Left lung (tissue), 4 donors: ENCODE measurements at regions not wholly inside any gene's neighbourhood (a gene's known extent, or its start where the extent isn't known, plus 50 kb on each side); places are given as distances from the start of the nearest gene placed in this dataset.
A peak's percentile ranks its signal among the peaks of the same experiment; 100 is the strongest.

ENCODE experiments used
- ATAC-seq: fragments of 200-7000 bp; cut with Tn5 transposase; one replicate; pipeline ENCODE4 v1.9.1; 2020; ENCODE audit warnings: moderate library complexity
- DNase-seq, 4 donors: peaks; one replicate each; pipeline ENCODE4 v3.0.0-alpha.2; 2013 to 2020
- H3K27ac ChIP-seq, 2 donors: fragments of 200-600 bp; sonication (generic) in 1 of 2; one replicate each; pipeline versions ENCODE4 v1.5.0 to v1.8.0; 2020 to 2021
- H3K27me3 ChIP-seq, 2 donors: fragments of 200-600 bp; sonication (generic) in 1 of 2; one replicate each; pipeline versions ENCODE4 v1.5.0 to v1.8.0; 2020 to 2021
- H3K36me3 ChIP-seq, 2 donors: fragments of 200-600 bp; sonication (generic) in 1 of 2; one replicate each; pipeline versions ENCODE4 v1.5.0 to v1.8.0; 2020 to 2021
- H3K4me1 ChIP-seq, 2 donors: fragments of 200-600 bp; one replicate each; pipeline ENCODE4 v1.8.0; 2021
- H3K4me3 ChIP-seq, 2 donors: fragments of 200-600 bp; sonication (generic) in 1 of 2; one replicate each; pipeline versions ENCODE4 v1.5.0 to v1.8.0; 2020 to 2021; ENCODE audit warnings: mild to moderate bottlenecking in 1 of 2
- H3K9me3 ChIP-seq, 2 donors: fragments of 200-600 bp; sonication (generic) in 1 of 2; one replicate each; pipeline versions ENCODE4 v1.5.0 to v1.8.0; 2020 to 2021
- intact Hi-C, 2 donors: fragments of 100-400 bp; cut with DNase I; formaldehyde crosslinking; loops; one replicate each; pipeline versions ENCODE4 v1.11.2 to v1.14.2; 2022
- TF ChIP-seq, protein P1 (sequence below), 2 donors: fragments of 200-600 bp; sonication (generic) in 1 of 2; IDR thresholded peaks; one replicate each; pipeline versions ENCODE4 v1.5.0 to v1.8.0; 2021; ENCODE audit warnings: antibody characterized with exemption in 2 of 2
- donor health status: DM: no; HTN: yes; CAD: no.
- donor health status: DM: no; HTN: no; CAD: no.

DNA sequence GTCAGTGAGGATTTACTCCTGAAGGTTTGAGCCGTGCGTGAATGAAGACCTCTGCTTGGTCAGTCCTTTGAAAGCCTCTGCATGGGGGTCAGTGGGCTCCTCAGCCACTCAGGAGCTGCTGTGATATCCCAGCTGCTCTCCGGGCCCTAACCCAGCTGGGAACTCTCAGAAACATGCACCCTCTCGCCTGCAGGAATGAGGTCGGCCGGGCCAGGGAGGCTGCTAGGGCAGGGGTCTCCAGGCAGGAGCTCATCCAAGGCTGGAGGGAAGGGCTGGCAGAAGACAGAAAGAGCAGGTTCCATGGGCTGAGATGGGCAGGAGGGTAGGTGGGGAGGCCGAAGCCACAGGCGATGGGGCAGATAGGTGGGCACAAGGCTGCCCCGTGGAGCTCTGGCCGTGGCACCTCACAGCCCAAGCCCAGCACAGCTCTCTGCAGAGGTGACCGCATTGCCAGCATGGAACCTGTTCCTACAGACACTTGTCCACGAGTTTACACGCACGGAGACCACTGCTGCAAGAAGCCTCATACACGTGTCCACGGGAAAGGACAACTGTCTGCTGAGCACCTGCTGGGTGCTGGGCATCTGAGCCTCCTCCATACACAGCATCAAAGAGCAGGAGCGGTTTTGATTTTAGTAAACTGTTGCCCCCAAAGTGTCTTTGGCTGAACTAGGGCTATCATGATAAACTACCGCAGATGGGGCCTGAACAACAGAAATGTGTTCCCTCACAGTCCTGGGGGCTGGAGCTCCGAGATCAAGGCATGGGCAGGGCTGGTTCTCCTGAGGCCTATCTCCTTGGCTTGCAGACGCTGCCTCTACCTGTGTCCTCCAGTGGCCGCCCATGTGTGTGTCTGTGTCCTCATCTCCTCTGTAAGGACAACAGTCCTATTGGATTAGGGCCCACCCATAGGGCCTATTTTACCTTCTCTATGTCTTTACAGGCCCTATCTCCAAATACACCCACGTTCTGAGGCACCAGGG is 85.2 kb upstream of the ADAMTS2 start:
- peak in 1 of 4 donors; percentile 62 for DNase-seq
- Histone ChIP-seq H3K4me1 (no peaks in the 10 kb centered on the region), H3K27me3 (no peaks in the 10 kb centered on the region), H3K27ac (no peak overlapping the region), H3K36me3 (no peaks in the 10 kb centered on the region), H3K4me3 (no peak overlapping the region), H3K9me3 (peaks cover 0 to 10% of the 10 kb centered on the region in 2 donors)
- no peak for ATAC-seq
- TF ChIP-seq, protein P1, sequence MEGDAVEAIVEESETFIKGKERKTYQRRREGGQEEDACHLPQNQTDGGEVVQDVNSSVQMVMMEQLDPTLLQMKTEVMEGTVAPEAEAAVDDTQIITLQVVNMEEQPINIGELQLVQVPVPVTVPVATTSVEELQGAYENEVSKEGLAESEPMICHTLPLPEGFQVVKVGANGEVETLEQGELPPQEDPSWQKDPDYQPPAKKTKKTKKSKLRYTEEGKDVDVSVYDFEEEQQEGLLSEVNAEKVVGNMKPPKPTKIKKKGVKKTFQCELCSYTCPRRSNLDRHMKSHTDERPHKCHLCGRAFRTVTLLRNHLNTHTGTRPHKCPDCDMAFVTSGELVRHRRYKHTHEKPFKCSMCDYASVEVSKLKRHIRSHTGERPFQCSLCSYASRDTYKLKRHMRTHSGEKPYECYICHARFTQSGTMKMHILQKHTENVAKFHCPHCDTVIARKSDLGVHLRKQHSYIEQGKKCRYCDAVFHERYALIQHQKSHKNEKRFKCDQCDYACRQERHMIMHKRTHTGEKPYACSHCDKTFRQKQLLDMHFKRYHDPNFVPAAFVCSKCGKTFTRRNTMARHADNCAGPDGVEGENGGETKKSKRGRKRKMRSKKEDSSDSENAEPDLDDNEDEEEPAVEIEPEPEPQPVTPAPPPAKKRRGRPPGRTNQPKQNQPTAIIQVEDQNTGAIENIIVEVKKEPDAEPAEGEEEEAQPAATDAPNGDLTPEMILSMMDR (IDR thresholded peaks at IDR 0.05): no peak
- intact Hi-C loops: no loop called here

DNA sequence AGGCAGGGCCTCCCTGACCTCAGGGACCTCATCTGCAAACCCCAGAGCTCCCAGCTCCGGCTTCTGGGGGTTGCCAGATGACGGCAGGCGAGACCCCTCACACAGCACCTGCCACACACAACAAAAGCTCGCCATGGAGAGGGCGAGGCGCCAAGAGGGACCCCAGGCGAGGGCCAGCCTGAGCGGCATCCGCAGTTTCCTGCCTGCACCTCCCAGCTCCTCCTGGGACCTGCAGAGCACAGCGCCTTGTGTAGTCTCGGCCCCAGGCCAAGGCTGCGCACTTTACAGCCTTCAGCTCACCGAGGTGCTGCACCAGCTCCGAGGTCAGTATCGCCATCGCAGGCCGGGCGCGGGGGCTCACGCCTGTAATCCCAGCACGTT is 82.4 kb upstream of the ADAMTS2 start:
- DNase-seq (no peak), ATAC-seq (no peak)
- Histone ChIP-seq H3K36me3 (no peaks in the 10 kb centered on the region), H3K27ac (no peak overlapping the region), H3K9me3 (peaks cover 0 to 3% of the 10 kb centered on the region in 2 donors), H3K4me3 (no peak overlapping the region), H3K27me3 (peaks cover 0 to 3% of the 10 kb centered on the region in 2 donors), H3K4me1 (no peaks in the 10 kb centered on the region)
- TF ChIP-seq, protein P1 (IDR thresholded peaks at IDR 0.05): no peak
- intact Hi-C loops: no loop called here

DNA sequence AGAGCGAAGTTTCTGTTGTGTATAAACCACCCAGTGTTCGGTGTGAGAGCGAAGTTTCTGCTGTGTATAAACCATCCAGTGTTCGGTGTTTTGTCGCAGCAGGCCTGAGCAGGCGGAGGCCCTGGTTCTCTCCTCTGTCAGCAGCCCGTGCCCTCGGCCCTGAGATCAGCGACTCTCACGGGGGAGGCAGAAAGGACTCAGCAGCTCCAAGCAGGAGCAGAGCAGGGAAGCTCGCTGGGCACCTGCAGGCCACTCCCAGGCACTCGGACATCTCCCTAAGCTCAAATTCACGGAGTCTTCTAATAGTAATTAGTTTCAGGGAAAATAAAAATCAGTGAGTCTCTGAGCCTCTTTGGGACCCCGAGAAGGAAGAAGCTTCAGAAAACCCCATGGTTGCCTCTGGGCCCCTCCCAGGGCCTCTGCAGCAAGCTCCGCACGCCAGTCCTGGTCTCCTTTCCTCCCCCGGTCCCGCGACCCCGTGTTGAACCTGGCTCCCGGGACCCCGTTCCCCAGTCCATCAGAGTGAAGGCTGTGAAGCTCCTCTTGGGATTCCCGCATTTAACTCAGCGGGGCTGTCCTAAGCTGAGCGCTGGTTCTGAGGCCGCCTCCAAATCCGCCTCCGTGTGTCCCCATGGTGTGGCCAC is 81.9 kb upstream of the ADAMTS2 start:
- H3K9me3 ChIP-seq: peaks cover 0 to 3% of the 10 kb centered on the region in 2 donors
- no peaks in the 10 kb centered on the region for H3K4me1 ChIP-seq
- no peak overlapping the region for H3K27ac ChIP-seq
- no peak overlapping the region for H3K4me3 ChIP-seq
- ATAC-seq: no peak
- H3K36me3 ChIP-seq: no peaks in the 10 kb centered on the region
- peaks cover 0 to 7% of the 10 kb centered on the region in 2 donors for H3K27me3 ChIP-seq
- intact Hi-C loops: no loop called here
- peak in 1 of 4 donors; percentile 78 for DNase-seq
- TF ChIP-seq, protein P1 (IDR thresholded peaks at IDR 0.05): no peak

DNA sequence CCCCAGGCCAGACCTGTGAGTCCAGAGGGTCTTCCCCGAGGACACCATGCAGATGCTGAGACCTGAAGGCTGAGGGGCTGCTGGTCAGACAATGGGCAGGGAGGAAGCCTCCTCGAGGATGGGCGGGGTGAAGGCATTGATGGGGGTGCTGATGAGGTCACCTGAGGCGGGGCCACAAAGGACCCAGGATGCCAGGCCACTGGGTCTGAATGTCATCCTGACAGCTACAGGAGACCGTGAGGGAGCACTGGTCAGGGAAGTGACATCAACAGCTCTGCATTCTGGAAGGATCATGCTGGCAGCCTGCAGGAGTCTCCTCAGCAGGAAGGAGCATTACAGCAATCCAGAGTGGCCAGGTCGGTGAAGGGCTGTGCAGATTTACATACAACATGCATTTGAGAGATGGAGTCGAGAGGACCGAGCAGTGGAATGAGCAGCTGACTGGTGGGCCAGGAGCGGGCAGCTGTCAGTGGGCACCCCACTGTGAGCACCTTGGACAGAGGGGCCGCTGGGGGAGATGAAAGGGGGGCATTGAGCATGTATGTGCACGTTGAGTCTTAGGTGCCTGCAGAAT is 77.7 kb upstream of the ADAMTS2 start:
- intact Hi-C loops: no loop called here
- H3K27me3 ChIP-seq: peaks cover 0 to 14% of the 10 kb centered on the region in 2 donors
- no peaks in the 10 kb centered on the region for H3K36me3 ChIP-seq
- no peaks in the 10 kb centered on the region for H3K4me1 ChIP-seq
- no peak for ATAC-seq
- DNase-seq: peak in 1 of 4 donors; percentile 41
- TF ChIP-seq, protein P1 (IDR thresholded peaks at IDR 0.05): no peak
- no peak overlapping the region for H3K4me3 ChIP-seq
- no peak overlapping the region for H3K27ac ChIP-seq
- no peaks in the 10 kb centered on the region for H3K9me3 ChIP-seq
